DOHH2 (cell line): ENCODE measurements at regions not wholly inside any gene's neighbourhood (a gene's known extent, or its start where the extent isn't known, plus 50 kb on each side); places are given as distances from the start of the nearest gene placed in this dataset.

Source experiments
- H3F3A ChIP-seq: fragments of 200-600 bp; sonication (generic), shearing (Covaris generic); 2 replicates; pipeline ENCODE4 v1.6.0; 2016; ENCODE audit warnings: antibody characterized with exemption, mild to moderate bottlenecking; ENCODE audit not compliant: control insufficient read depth, insufficient read depth
- H3K27ac ChIP-seq: fragments of 200-600 bp; sonication (generic); 2 replicates; pipeline ENCODE4 v1.5.1; 2014; ENCODE audit warnings: low read depth, mild to moderate bottlenecking, low read length, moderate library complexity
- H3K27me3 ChIP-seq: fragments of 200-600 bp; sonication (generic); 2 replicates; pipeline ENCODE4 v1.6.1; 2014; ENCODE audit warnings: mild to moderate bottlenecking, low read length, mixed read lengths; ENCODE audit not compliant: control insufficient read depth
- H3K36me3 ChIP-seq: fragments of 200-600 bp; sonication (generic); 2 replicates; pipeline ENCODE4 v1.6.1; 2014; ENCODE audit warnings: mild to moderate bottlenecking, low read length, moderate library complexity, mixed read lengths; ENCODE audit not compliant: control insufficient read depth
- H3K4me1 ChIP-seq: fragments of 200-600 bp; sonication (generic); 2 replicates; pipeline ENCODE4 v1.6.1; 2014; ENCODE audit warnings: mild to moderate bottlenecking, low read length, mixed read lengths; ENCODE audit not compliant: control insufficient read depth
- H3K4me2 ChIP-seq: fragments of 200-600 bp; sonication (generic); 2 replicates; pipeline ENCODE4 v1.6.0; 2014; ENCODE audit warnings: mild to moderate bottlenecking, low read length, moderate library complexity
- H3K4me3 ChIP-seq: fragments of 200-600 bp; sonication (generic); 2 replicates; pipeline ENCODE4 v1.5.1; 2014; ENCODE audit warnings: mild to moderate bottlenecking, low read length, mixed read lengths
- H3K79me2 ChIP-seq: fragments of 200-600 bp; sonication (generic); 2 replicates; pipeline ENCODE4 v1.6.1; 2014; ENCODE audit warnings: mild to moderate bottlenecking, low read length, mixed read lengths; ENCODE audit not compliant: control insufficient read depth
- H3K9me2 ChIP-seq: fragments of 200-600 bp; sonication (generic); replicated peaks from 2 replicates; pipeline ENCODE4 v1.6.1; 2014; ENCODE audit warnings: mild to moderate bottlenecking, low read length, mixed read lengths; ENCODE audit not compliant: control insufficient read depth
- H3K9me3 ChIP-seq: fragments of 200-600 bp; sonication (generic); 2 replicates; pipeline ENCODE4 v1.6.1; 2014; ENCODE audit warnings: antibody characterized with exemption, low read length, mixed read lengths; ENCODE audit not compliant: control insufficient read depth, insufficient read depth
- H4K20me1 ChIP-seq: fragments of 200-600 bp; sonication (generic); 2 replicates; pipeline ENCODE4 v1.6.0; 2014; ENCODE audit warnings: low read depth, mild to moderate bottlenecking, antibody characterized with exemption, low read length, moderate library complexity; ENCODE audit not compliant: control insufficient read depth, insufficient read depth
- CTCF ChIP-seq: fragments of 200-600 bp; sonication (generic); IDR thresholded peaks from one replicate; pipeline ENCODE4 v1.5.1; 2014; ENCODE audit warnings: antibody characterized with exemption, mild to moderate bottlenecking, low read depth, low read length; ENCODE audit not compliant: poor library complexity, severe bottlenecking
- EZH2phosphoT487 ChIP-seq: fragments of 200-600 bp; sonication (generic); IDR thresholded peaks from 2 replicates; pipeline ENCODE4 v1.6.1; 2017; ENCODE audit warnings: borderline replicate concordance, mild to moderate bottlenecking, antibody characterized with exemption, low read length, moderate library complexity, mixed read lengths

- Histone ChIP-seq H3K27me3 (peaks cover 10% of the 10 kb centered on the region; the same call in 1 of the 2 replicates), H3K79me2 (no peaks in the 10 kb centered on the region), H3K4me3 (no peak overlapping the region), H3K9me2 (no peaks in the 10 kb centered on the region), H3K4me2 (no peak overlapping the region), H3K36me3 (no peaks in the 10 kb centered on the region), H3K27ac (no peak overlapping the region), H3F3A (no peaks in the 10 kb centered on the region), H4K20me1 (no peaks in the 10 kb centered on the region), H3K9me3 (no peaks in the 10 kb centered on the region; the same call in 1 of the 2 replicates), H3K4me1 (peaks cover 10% of the 10 kb centered on the region)
- TF ChIP-seq CTCF (no peak), EZH2phosphoT487 (no peak)
Observed at GRCh38 chr1:224493269-224493668, 58.7 kb upstream of the WDR26 start.

- Histone ChIP-seq H3K4me3 (no peak overlapping the region), H3K27ac (no peak overlapping the region), H4K20me1 (no peaks in the 10 kb centered on the region), H3K79me2 (no peaks in the 10 kb centered on the region), H3K4me2 (no peak overlapping the region), H3K9me2 (no peaks in the 10 kb centered on the region), H3K4me1 (peaks cover 16% of the 10 kb centered on the region), H3K36me3 (no peaks in the 10 kb centered on the region), H3F3A (no peaks in the 10 kb centered on the region), H3K9me3 (no peaks in the 10 kb centered on the region; the same call in 1 of the 2 replicates), H3K27me3 (peaks cover 8% of the 10 kb centered on the region; the same call in 1 of the 2 replicates)
- TF ChIP-seq EZH2phosphoT487 (no peak), CTCF (no peak)
Observed at GRCh38 chr1:224494343-224494742, 59.7 kb upstream of the WDR26 start.

GRCh38 chr1:224495866-224496265, 61.3 kb upstream of the WDR26 start:
- H3K9me2 ChIP-seq, result no peaks in the 10 kb centered on the region
- H4K20me1 ChIP-seq, result no peaks in the 10 kb centered on the region
- no peaks in the 10 kb centered on the region; the same call in 1 of the 2 replicates for H3K9me3 ChIP-seq
- H3K27ac ChIP-seq, result no peak overlapping the region
- peaks cover 18% of the 10 kb centered on the region for H3K4me1 ChIP-seq
- no peak for TF ChIP-seq CTCF
- no peak for TF ChIP-seq EZH2phosphoT487
- no peaks in the 10 kb centered on the region for H3K36me3 ChIP-seq
- no peaks in the 10 kb centered on the region for H3F3A ChIP-seq
- H3K4me3 ChIP-seq, result no peak overlapping the region
- H3K27me3 ChIP-seq, result no peaks in the 10 kb centered on the region
- H3K79me2 ChIP-seq, result no peaks in the 10 kb centered on the region
- no peak overlapping the region for H3K4me2 ChIP-seq
